Activated T-cell treated with anti-CD3 and anti-CD28 coated beads, Interleukin-2, amount 50 U/mL, for 1 hour (primary cell): ENCODE measurements at regions not wholly inside any gene's neighbourhood (a gene's known extent, or its start where the extent isn't known, plus 50 kb on each side); places are given as distances from the start of the nearest gene placed in this dataset.
"Not testable (repeated sequence)": the region's sequence is repeated elsewhere in the genome, so short reads cannot be mapped to it uniquely, and the experiment has no call there.

Experiments used
- DNase-seq: peaks from one replicate; pipeline ENCODE4 v3.0.0-alpha.2; 2020

GRCh38 chr18:10320791-10321190, 133.6 kb upstream of the APCDD1 start:
- no peak for DNase-seq

GRCh38 chr18:10321576-10321975, 132.9 kb upstream of the APCDD1 start:
- no peak for DNase-seq

DNA sequence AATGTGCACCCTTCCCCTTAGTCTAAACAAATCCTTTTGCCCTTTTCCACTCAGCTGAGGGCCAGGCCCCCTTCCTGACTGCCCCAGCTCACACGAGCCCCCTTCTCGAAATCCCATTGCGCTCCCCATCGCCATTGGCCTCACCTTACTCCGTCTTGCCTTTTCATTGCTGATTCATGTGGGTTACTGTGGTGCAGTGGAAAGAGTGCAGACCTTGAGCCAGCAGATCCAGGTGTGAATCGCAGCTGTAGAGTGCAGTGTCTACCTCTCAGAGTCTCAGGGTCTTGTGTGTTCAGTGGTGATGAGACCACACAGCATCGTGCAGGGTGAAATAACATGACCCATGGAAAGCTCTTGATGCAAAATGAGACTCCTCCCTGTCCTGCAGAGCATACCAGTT, 132.4 kb upstream of the APCDD1 start:
- DNase-seq, result no peak

- DNase-seq, result no peak
Observed at GRCh38 chr18:10322435-10322834, 132.0 kb upstream of the APCDD1 start.

- DNase-seq, result no peak
Observed at GRCh38 chr18:10329101-10329500, 125.3 kb upstream of the APCDD1 start.

DNA sequence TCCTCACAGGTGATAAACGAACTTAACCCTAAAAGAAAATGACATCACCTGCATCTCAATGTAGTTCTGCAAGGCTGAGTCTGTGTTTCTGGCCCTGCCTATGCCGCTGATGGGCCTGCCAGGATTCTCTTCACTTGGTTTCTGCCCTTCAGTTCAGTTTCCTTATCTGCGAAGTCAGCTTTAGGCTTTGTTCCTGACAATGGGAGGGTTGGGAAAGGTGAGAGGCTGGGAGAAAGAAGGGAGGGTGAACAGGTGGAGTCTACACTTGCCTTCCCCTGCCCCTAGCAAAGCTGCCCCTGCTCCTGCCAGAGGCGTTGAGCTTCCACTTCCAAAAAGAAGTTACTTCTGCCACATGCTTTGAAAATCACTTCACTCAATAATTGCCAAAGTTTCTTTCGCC, 124.0 kb upstream of the APCDD1 start:
- DNase-seq, result no peak

- DNase-seq, result no peak
Observed at GRCh38 chr18:10332452-10332851, 122.0 kb upstream of the APCDD1 start.

- no peak for DNase-seq
Observed at GRCh38 chr18:10336749-10337350, 117.6 kb upstream of the APCDD1 start.

DNA sequence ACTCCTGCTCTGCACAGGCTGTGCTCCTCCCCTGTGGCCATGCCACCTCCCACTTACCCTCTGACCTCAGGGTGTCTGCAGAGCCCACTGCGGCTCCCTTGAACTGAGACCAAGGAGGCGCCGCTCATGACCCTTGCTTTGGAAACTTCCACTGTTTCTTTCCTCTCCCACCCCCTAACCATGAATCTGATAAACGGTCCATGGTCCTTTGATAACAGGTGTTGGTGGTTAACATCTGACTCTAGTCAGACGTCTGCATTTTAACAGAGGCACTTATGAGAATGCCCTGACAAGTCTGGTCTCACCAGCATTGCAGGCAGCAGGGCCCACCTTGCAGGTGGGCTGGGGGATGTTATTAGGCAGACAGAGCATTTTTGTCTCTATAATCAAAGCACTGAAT, 113.6 kb upstream of the APCDD1 start:
- no peak for DNase-seq

GRCh38 chr18:10343778-10344177, 110.7 kb upstream of the APCDD1 start:
- no peak for DNase-seq

- no peak for DNase-seq
Observed at GRCh38 chr18:10346749-10347415, 107.6 kb upstream of the APCDD1 start.

- no peak for DNase-seq
Observed at GRCh38 chr18:10349561-10349960, 104.9 kb upstream of the APCDD1 start.

- no peak for DNase-seq
Observed at GRCh38 chr18:10350661-10351060, 103.8 kb upstream of the APCDD1 start.

DNA sequence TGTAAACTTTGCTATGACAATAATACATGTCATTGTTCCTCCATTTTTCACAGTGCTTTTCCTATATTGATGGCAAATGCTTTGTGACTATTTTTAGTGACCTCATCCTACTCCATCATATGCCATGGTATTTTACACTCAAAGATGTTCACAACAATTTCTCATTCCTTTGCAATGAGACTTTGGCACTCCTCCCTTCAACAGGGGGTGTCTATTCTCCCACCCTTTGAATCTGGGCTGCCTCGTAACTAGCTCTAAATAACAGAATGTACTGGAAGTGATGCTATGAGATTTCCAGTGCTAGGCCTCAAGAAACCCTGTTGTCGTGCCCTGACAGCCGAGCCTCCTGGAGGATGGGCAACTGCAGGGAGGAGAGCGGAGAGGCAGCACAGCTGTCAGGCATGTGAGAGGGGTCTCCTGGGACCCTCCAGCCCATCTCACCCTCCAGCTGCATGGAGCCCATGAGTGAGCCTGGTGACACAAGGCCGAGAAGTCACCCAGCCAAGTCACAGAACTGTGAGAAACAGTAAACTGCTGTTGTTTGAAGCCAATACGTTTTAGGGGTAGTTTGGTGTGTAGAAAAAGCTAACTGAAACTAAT, 103.1 kb upstream of the APCDD1 start:
- no peak for DNase-seq

- no peak for DNase-seq
Observed at GRCh38 chr18:10351858-10352257, 102.6 kb upstream of the APCDD1 start.

DNA sequence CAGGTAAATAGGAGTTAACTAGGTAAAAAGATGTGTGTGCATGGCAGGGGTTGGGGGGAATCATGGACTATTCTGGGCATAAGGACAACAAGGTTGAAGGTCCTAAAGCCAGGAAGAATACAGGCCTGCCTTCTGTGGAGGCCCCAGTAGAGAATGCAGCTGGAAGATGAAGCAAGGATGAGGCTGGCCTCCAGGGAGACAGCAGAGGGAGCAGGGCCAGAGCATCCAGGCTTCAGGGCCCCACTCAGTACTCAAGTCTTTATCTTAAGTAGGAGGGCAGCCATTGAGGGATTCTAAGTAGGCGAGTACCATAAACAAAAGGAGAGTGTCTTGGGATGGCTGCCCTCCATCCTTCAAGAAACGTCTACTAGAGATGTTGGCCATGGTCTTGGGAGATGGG, 101.8 kb upstream of the APCDD1 start:
- DNase-seq, result no peak

DNA sequence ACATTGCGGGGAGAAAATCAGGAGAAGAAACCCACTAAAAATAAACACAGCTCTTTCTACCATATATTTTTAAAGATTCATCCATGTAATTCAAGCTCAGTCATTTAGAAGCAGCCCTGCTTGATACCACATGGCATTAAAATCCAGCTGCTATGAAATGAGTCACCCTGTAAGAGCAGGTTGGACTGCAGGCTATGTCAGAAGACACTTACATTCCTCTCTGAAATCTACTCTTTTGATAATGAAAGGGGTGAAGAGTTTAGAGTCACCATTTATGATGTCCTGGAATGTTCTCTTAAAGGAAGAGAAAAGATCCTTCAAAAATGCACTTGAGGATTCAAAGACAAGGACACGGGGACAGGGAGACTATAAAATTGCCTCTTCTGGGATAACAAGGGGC, 100.6 kb upstream of the APCDD1 start:
- DNase-seq, result no peak

DNA sequence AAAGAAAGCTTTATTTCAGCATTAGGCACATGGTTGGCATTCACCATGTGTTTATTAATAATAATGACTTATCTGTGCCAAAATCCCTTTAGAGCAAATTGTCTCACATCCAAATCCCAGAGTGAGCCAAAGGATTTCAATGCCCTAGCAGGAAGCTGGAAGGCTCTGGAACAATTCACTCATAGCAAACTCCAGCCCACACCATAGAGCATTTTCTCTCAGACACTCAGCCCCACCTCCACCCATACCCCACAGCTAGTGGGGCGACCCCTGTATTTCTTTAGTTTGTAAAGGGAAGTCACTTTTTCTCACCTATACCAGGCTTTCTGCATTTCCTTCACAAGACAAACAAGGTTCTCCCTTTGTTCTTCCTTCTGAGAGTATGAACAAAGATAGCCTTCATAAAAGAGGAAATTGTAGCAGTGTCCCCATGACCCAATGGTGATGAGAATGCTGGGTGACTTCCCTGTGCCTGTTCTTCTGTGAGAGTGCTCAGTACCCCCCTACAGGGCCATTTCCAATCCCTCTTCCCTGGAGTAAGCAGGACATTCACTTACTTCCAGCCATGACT, 100.1 kb upstream of the APCDD1 start:
- no peak for DNase-seq

- DNase-seq, result no peak
Observed at GRCh38 chr18:10354890-10355289, 99.5 kb upstream of the APCDD1 start.

GRCh38 chr18:10356999-10357398, 97.4 kb upstream of the APCDD1 start:
- not testable (repeated sequence) for DNase-seq

- no peak for DNase-seq
Observed at GRCh38 chr18:10361660-10362059, 92.8 kb upstream of the APCDD1 start.

DNA sequence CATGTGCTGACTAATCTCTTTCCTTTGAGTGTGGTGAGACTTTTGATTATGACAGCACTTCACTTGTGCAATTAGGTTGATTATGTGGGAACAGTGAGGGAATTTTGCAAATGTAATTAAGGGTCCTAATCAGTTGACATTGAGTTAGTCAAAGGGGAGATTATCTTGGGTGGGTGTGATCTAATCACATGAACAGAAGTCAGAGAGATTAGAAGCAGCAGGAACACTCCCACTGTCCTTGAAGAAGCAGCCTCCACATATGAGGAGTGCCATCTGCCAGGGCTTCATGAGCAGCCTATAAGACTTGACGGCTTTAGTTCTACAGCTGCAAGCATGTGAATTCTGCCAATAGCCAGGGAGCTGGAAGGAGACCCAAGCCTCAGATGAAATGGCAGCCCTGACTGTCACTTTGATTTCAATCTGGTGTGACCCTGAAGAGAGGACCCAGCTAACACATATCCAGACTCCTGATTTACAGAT, 89.4 kb upstream of the APCDD1 start:
- no peak for DNase-seq

DNA sequence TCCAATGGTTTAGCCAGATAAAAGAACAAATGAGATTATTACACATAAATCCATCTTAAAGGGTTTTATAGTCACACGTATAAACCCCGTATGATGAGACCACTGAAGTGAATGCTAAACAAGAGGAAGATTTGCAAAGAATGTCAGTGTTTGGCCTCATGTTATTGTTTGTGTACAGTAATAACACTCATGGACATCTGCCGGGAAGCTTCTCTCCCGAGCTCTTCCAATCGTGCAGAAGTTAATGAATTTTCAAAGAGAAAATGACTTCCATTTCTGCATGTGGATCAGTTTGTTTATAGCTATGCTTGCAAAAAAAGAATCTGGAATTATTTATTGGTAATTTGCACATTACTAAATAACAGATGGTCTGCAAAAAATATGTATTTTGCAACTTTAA, 88.5 kb upstream of the APCDD1 start:
- no peak for DNase-seq

GRCh38 chr18:10367836-10368235, 86.6 kb upstream of the APCDD1 start:
- no peak for DNase-seq
